ENCODE measurements at regions not wholly inside any gene's neighbourhood (a gene's known extent, or its start where the extent isn't known, plus 50 kb on each side); places are given as distances from the start of the nearest gene placed in this dataset.

DNA sequence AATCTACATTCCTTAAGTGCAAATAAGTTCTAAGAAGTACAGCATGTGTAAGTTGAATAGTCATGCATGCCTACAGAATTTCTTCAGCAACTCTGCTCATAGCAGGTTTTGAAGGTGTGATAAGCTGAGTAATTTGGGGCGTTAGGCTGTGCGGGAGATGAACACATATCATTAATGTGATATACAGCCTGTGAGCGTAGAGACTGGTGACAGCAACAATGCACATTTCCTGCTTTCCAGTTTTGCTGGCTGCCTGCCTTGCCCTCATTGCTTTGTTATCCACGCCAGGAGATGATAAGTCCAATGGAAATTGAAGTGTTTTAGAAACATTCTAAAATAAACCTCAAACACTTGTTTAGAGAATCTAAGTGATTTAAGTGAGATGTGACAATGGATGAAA lies 1709.4 kb downstream of the ARAP2 start:
- CTCF ChIA-PET, result no interaction called here
- H3K4me3 Mint-ChIP-seq (ENCODE audit: low read depth, unreplicated experiment), result no peak overlapping the region
- no peaks in the 10 kb centered on the region for H3K36me3 Mint-ChIP-seq (ENCODE audit: insufficient read depth, unreplicated experiment)
- H3K4me1 Mint-ChIP-seq (ENCODE audit: low read depth, unreplicated experiment), result no peaks in the 10 kb centered on the region
- BruUV-seq (replicated peaks), result no TSS peak
- TF ChIP-seq, protein P1, sequence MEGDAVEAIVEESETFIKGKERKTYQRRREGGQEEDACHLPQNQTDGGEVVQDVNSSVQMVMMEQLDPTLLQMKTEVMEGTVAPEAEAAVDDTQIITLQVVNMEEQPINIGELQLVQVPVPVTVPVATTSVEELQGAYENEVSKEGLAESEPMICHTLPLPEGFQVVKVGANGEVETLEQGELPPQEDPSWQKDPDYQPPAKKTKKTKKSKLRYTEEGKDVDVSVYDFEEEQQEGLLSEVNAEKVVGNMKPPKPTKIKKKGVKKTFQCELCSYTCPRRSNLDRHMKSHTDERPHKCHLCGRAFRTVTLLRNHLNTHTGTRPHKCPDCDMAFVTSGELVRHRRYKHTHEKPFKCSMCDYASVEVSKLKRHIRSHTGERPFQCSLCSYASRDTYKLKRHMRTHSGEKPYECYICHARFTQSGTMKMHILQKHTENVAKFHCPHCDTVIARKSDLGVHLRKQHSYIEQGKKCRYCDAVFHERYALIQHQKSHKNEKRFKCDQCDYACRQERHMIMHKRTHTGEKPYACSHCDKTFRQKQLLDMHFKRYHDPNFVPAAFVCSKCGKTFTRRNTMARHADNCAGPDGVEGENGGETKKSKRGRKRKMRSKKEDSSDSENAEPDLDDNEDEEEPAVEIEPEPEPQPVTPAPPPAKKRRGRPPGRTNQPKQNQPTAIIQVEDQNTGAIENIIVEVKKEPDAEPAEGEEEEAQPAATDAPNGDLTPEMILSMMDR (IDR thresholded peaks at IDR 0.05; ENCODE audit: unreplicated experiment), result no peak
- H3K9me3 Mint-ChIP-seq (ENCODE audit: low read depth, unreplicated experiment), result peaks cover 2% of the 10 kb centered on the region
- H3K27ac Mint-ChIP-seq (ENCODE audit: unreplicated experiment), result no peak overlapping the region
- intact Hi-C loops (cut with micrococcal nuclease; ENCODE audit: unreplicated experiment), result no loop called here
- DNase-seq, result no peak
- H3K27me3 Mint-ChIP-seq (ENCODE audit: unreplicated experiment), result no peaks in the 10 kb centered on the region

DNA sequence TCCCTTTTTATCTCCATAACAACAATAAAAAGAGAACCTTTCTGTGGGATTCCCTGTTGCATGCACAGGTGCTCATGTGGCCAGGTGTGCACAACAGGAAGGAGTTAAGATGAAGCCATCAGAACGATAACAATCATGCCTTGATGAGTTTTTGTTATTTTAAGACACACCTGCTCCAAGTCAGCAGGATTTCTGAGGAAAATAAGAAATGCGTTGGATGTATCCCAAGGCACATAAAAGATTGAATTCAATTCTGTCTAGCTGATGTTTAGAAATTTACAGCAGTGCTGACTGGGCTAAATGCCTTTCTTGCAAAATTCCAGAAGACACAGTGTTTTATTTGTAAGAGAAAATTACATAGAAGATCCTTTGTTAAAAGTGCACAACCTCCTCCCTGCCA lies 1678.2 kb downstream of the ARAP2 start:
- no peak for DNase-seq
- no peak overlapping the region for H3K4me3 Mint-ChIP-seq (ENCODE audit: low read depth, unreplicated experiment)
- intact Hi-C loops (cut with micrococcal nuclease; ENCODE audit: unreplicated experiment), result no loop called here
- H3K27me3 Mint-ChIP-seq (ENCODE audit: unreplicated experiment), result no peaks in the 10 kb centered on the region
- no peaks in the 10 kb centered on the region for H3K36me3 Mint-ChIP-seq (ENCODE audit: insufficient read depth, unreplicated experiment)
- H3K9me3 Mint-ChIP-seq (ENCODE audit: low read depth, unreplicated experiment), result no peaks in the 10 kb centered on the region
- CTCF ChIA-PET, result no interaction called here
- H3K27ac Mint-ChIP-seq (ENCODE audit: unreplicated experiment), result no peak overlapping the region
- H3K4me1 Mint-ChIP-seq (ENCODE audit: low read depth, unreplicated experiment), result no peaks in the 10 kb centered on the region
- TF ChIP-seq, protein P1 (IDR thresholded peaks at IDR 0.05; ENCODE audit: unreplicated experiment), result no peak
- no TSS peak for BruUV-seq (replicated peaks)

DNA sequence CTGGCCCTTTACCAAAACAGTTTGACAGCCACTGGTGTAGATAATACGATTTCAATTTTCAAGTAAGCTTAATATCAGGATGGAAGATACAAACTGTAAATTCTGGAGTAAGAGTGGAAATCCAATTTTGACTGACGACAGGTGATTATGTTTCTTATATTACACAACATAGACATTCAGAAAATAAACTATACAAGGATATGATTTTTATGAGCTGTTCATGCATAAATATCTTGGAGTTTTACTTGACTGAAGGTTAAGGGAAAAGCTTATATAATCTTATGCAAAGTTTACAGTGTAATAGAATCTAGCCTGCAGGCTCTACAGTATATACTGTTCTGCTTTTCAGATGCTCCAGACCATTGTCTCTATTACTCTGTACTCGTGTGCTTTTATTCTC lies 1672.3 kb downstream of the ARAP2 start:
- no TSS peak for BruUV-seq (replicated peaks)
- H3K4me3 Mint-ChIP-seq (ENCODE audit: low read depth, unreplicated experiment), result no peak overlapping the region
- peaks cover 7% of the 10 kb centered on the region for H3K9me3 Mint-ChIP-seq (ENCODE audit: low read depth, unreplicated experiment)
- H3K27ac Mint-ChIP-seq (ENCODE audit: unreplicated experiment), result no peak overlapping the region
- no peaks in the 10 kb centered on the region for H3K4me1 Mint-ChIP-seq (ENCODE audit: low read depth, unreplicated experiment)
- intact Hi-C loops (cut with micrococcal nuclease; ENCODE audit: unreplicated experiment), result no loop called here
- CTCF ChIA-PET, result no interaction called here
- H3K36me3 Mint-ChIP-seq (ENCODE audit: insufficient read depth, unreplicated experiment), result no peaks in the 10 kb centered on the region
- TF ChIP-seq, protein P1 (IDR thresholded peaks at IDR 0.05; ENCODE audit: unreplicated experiment), result no peak
- H3K27me3 Mint-ChIP-seq (ENCODE audit: unreplicated experiment), result no peaks in the 10 kb centered on the region
- DNase-seq, result no peak

DNA sequence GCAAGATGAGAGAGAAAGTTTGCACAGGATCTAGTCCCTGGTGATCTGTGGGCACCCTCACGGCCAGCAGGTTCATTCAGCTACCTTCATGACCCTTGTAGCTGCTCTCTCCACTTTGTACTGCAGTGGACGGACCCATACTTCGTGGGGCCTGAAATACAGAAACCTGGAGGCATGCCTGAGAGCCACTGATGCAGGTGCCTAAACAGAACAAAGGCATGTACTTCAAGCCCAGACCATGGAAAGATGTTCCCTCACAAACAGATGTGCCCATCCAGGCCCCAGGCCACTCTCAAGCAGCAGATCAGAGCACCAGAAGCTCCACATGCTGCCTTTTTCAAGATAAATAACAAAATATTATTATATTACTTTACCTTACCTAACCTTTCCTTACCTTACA lies 1629.0 kb downstream of the ARAP2 start:
- no TSS peak for BruUV-seq (replicated peaks)
- TF ChIP-seq, protein P1 (IDR thresholded peaks at IDR 0.05; ENCODE audit: unreplicated experiment), result no peak
- CTCF ChIA-PET, result no interaction called here
- Mint-ChIP-seq H3K4me1 (ENCODE audit: low read depth, unreplicated experiment) (no peaks in the 10 kb centered on the region), H3K4me3 (ENCODE audit: low read depth, unreplicated experiment) (no peak overlapping the region), H3K9me3 (ENCODE audit: low read depth, unreplicated experiment) (no peaks in the 10 kb centered on the region), H3K27ac (ENCODE audit: unreplicated experiment) (no peak overlapping the region), H3K27me3 (ENCODE audit: unreplicated experiment) (no peaks in the 10 kb centered on the region), H3K36me3 (ENCODE audit: insufficient read depth, unreplicated experiment) (no peaks in the 10 kb centered on the region)
- no peak for DNase-seq
- intact Hi-C loops (cut with micrococcal nuclease; ENCODE audit: unreplicated experiment), result no loop called here

All from Calu3 (cell line).